Prostate gland (tissue), 2 donors: ENCODE measurements at regions not wholly inside any gene's neighbourhood (a gene's known extent, or its start where the extent isn't known, plus 50 kb on each side); places are given as distances from the start of the nearest gene placed in this dataset.

Experiments used
- POLR2A ChIP-seq: fragments of 450-650 bp; IDR thresholded peaks from one replicate; pipeline ENCODE4 v1.6.1; 2016; ENCODE audit warnings: antibody characterized with exemption, mild to moderate bottlenecking
- TF ChIP-seq, protein P1 (sequence below), 4 experiments: fragments of 200-600 bp in 2 of 4; fragments of 450-650 bp in 2 of 4; sonication (generic) in 2 of 4; IDR thresholded peaks; 1 replicate in 3 of 4; 2 replicates in 1 of 4; pipeline ENCODE4 v1.5.1; 2016 to 2019; ENCODE audit warnings: antibody characterized with exemption in 4 of 4, mild to moderate bottlenecking in 2 of 4, moderate library complexity in 2 of 4

GRCh38 chr10:2777666-2778355, 289.5 kb upstream of the PFKP start:
- TF ChIP-seq, protein P1, sequence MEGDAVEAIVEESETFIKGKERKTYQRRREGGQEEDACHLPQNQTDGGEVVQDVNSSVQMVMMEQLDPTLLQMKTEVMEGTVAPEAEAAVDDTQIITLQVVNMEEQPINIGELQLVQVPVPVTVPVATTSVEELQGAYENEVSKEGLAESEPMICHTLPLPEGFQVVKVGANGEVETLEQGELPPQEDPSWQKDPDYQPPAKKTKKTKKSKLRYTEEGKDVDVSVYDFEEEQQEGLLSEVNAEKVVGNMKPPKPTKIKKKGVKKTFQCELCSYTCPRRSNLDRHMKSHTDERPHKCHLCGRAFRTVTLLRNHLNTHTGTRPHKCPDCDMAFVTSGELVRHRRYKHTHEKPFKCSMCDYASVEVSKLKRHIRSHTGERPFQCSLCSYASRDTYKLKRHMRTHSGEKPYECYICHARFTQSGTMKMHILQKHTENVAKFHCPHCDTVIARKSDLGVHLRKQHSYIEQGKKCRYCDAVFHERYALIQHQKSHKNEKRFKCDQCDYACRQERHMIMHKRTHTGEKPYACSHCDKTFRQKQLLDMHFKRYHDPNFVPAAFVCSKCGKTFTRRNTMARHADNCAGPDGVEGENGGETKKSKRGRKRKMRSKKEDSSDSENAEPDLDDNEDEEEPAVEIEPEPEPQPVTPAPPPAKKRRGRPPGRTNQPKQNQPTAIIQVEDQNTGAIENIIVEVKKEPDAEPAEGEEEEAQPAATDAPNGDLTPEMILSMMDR (IDR thresholded peaks at IDR 0.05) = no peak
- no peak for TF ChIP-seq POLR2A
